EL (cell line): ENCODE measurements at regions not wholly inside any gene's neighbourhood (a gene's known extent, or its start where the extent isn't known, plus 50 kb on each side); places are given as distances from the start of the nearest gene placed in this dataset.

Experiments
- DNase-seq: peaks from one replicate; pipeline ENCODE4 v3.0.0-alpha.2; 2016

DNA sequence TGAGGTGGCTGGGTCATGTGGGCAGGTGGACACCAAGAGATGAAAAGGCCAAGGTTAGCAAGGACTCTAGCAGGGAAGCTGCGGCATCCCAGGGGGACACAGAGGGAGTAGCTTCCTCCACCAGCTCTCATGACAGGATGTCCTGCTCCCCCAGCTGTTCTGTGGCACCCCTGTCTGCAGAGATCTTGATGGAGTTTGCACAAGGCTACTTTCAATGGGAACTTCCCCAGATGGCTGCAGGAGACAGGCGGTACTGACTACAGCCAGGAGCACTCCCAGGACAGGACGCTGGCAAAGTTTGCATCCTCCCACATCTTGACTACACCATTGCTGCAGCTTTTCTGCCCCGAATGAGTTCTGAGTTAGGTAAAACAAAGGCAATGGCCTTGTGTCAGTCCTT is 312.8 kb downstream of the TLE4 start:
- no peak for DNase-seq

- no peak for DNase-seq
These were observed 311.4 kb downstream of the TLE4 start for GRCh38 chr9:79883073-79883645.

GRCh38 chr9:79880626-79881025 is 308.9 kb downstream of the TLE4 start:
- no peak for DNase-seq

- DNase-seq, result no peak
These were observed 306.3 kb downstream of the TLE4 start for GRCh38 chr9:79877943-79878602.

DNA sequence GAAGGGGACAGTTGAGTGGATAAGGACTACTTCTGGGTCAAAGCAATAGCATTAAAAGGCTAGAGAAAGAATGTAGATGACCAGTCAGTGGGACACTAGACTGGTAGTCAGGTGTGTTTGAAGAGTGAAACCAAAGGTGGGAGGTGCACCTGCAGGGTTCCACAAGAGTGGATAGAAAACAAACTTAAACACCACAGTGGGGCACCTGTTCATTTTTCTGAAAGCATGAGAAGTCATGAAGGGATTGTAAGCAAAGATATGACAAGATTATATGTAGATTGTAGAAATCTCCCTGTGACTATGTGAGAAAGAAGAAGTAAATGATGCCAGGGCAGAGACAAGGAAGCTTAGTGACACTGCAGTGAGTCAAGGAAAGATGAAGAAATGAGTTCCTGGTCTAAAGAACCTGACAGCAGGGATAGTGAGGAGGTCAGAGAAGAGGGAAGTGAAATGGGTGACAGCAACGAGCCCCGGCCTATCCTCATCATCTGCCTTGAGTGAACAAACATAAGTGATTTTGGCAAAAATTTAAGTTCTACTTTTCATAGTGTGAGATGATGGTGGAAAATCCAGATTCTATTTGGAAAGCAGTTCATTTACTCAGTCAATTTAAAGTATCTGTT is 296.9 kb downstream of the TLE4 start:
- no peak for DNase-seq

- DNase-seq, result no peak
These were observed 291.4 kb downstream of the TLE4 start for GRCh38 chr9:79862921-79863890.

GRCh38 chr9:79858508-79858907 is 286.7 kb downstream of the TLE4 start:
- DNase-seq, result peak; percentile 57

- peak; percentile 4 for DNase-seq
These were observed 285.4 kb downstream of the TLE4 start for GRCh38 chr9:79857188-79857587.

DNA sequence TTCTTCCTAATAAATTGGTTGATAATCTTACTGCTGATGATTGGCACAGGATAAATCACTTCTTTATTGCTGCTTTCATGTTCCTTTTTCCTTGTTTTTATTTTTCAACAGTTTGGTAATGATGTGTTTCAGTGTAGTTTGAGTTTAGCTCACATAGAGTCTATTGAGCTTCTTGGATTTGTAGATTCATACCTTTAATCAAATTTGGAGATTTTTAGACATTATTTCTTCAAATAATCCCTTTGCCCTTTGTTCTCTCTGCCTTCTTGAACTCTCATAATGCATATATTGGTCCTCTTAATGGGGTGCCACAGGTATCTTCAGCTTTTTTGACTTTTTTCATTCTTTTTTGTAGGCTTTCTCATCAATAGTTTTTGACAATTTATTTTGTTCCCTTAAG is 275.3 kb downstream of the TLE4 start:
- no peak for DNase-seq

GRCh38 chr9:79829566-79830302 is 258.0 kb downstream of the TLE4 start:
- no peak for DNase-seq

DNA sequence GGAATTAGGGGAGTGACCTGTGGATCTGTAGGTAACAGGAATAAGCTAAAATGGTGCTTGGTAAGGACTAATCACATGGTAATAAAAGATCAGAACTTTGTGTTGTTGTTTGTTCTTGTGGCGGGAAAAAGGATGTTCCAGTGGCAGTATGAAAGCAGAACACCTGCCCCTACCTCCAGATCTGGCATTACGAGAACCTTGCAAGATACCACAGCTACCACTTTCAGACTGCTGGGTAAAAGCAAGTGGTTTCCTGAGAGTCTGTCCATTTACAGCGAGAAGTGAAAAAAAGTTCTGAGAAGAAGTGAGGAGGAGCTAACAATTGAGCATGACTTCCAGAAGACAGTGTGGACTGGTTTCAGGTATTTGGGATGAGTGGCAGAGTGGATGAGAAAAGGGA is 252.5 kb downstream of the TLE4 start:
- DNase-seq, result no peak

DNA sequence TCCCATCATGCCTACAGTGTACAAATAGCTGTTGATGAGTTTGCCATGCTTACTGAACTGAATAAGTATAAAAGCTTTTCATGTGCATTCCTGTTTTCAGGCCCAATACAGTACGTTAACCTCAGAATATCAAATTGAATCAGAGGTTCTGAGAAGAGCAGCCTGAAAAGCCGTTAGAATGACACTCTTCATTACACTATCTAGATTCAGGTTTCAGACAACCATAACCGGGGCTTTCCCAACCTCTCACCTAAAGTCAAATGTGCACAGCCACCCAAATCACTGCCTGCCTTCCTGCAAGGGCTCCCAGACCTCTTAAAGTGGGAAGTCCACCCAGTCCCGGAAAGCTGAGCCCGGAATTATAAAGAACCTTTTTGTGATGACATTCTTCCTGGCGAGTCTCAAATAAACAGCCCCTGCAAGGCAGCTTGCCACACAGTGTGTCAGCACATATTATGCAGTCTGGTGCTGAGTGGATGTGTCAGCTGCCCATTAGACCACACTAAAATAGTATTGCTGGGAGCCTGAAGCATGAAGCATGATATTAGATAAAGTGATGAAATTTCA is 245.8 kb downstream of the TLE4 start:
- DNase-seq, result no peak

DNA sequence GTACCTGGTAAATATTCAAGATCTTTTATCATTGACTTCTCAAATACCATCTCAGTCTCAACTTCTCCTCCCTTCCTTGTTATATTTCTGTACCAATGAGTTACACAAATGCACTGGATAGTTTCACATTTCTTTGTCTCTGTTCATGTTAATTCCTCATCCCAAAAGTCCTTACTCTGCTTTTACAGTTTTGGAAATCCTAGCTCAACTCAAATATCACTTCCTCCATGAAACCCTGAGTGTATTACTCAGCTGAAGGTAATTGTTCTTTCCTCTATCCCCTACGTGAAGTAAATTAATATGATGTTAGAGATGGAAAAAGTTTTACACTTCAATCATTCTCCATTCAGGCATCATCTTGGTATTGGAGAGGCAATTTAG is 241.5 kb downstream of the TLE4 start:
- DNase-seq, result no peak

- no peak for DNase-seq
These were observed 240.9 kb downstream of the TLE4 start for GRCh38 chr9:79812507-79813257.

GRCh38 chr9:79812099-79812498 is 240.3 kb downstream of the TLE4 start:
- DNase-seq, result no peak

DNA sequence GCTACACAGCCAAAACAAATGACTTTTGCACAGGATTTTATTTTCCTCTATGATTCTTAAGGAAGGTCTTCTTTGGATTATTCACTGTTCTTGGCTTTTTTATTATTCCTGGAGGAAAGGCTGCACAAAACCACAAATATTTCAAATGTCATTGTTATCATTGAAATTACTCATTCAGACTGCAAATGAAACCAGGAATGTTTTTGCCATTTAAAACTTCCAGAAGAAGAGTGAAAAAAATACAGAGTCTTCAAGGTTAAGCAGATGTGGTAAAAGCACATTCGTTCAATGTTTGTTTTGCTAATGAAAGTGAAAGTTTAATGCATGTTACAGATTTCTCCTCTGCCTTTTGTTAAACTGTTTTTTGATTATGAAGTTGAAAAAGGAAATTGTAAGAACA is 238.2 kb downstream of the TLE4 start:
- peak; percentile 87 for DNase-seq

DNA sequence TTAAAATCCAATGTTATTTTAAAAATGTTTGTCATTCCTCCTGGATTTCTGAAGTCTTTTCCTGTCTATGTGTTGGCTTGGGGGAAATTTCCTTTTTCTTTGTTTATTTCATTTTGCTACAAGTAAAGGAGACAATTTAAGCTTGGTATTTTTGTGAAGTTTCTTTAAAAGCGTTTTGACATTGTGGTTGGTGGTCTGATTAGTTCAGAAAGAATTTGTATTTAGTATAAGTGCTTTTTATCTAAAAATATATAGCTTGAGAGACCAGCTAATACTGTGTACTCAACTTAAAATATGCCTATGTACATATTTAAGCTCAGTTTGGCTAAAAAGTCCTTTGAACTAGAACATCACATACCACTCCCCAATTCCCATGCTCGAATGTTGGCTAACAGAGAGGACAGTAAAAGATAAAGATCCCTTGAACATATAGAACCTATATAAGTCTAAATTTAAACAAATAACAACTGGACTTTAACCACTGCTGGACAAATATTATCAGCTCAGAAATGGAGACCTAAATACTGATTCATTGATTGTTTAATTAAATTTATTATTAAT is 237.6 kb downstream of the TLE4 start:
- DNase-seq, result no peak

- DNase-seq, result no peak
These were observed 236.2 kb downstream of the TLE4 start for GRCh38 chr9:79807971-79808370.

DNA sequence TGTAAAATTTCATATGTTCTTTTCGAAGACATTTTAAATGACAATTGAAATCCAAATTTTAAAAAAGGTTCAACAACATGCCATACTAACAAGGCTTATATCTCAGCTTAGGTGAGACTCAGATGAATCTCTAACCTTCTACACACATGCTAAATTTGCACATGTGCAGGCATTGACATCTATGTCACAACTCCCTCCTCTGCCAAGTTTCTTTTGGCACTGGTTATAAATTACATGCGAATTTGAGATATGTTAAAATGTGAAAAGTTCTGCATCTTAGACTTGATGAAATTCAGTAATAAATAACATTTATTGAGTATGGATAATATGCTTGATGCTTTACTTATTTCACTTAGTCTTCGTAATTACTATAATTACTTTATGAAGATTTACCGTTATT is 234.3 kb downstream of the TLE4 start:
- no peak for DNase-seq

DNA sequence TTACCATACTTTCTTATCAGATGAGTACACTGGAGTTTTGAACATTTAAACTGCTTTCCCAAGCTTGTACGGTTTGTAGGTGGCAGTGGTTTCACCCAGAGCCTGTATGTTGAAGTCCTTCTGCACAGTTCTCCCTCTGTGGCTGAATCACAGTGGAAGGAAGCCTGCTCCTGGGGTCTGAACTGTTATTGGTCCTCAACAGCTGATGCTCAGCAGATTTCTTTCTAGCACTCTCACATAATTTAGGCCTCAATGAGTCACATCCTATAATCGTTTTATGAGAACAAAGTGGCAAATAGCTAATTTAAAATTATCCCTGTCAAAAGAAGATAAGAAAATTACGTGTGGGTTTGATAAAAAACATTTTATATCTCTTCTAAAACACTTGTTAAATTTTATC is 229.7 kb downstream of the TLE4 start:
- DNase-seq, result no peak

DNA sequence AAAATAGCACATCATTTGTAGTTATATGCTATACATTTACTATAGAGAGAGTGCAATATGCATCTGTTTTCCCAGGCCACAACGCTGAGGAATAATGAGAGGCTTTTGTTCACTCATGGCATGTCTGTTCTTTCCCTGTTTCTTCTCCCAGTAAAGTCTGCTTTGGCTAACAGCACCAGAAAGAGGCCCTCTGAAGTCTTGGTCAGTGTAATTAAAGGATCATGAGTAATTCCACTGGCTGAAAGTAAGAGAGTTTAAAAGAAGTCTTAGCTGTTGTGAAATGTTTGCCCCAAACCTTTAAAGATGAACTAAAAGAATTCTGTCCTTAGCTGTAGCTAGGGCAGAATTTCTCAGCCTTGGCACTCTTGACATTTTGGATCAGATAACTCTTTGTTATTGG is 228.8 kb downstream of the TLE4 start:
- no peak for DNase-seq
